Fibroblast of the conjunctiva (primary cell): ENCODE measurements at regions not wholly inside any gene's neighbourhood (a gene's known extent, or its start where the extent isn't known, plus 50 kb on each side); places are given as distances from the start of the nearest gene placed in this dataset.
"Not testable (repeated sequence)": the region's sequence is repeated elsewhere in the genome, so short reads cannot be mapped to it uniquely, and the experiment has no call there.

ENCODE experiments used
- DNase-seq: peaks from one replicate; pipeline ENCODE4 v3.0.0-alpha.2; 2010; ENCODE audit warnings: low read depth

- not testable (repeated sequence) for DNase-seq
Measured at GRCh38 chr10:78096486-78096885, 62.8 kb downstream of the RPS24 start.

GRCh38 chr10:78102593-78102992 lies 68.9 kb downstream of the RPS24 start:
- DNase-seq, result not testable (repeated sequence)

- no peak for DNase-seq
Measured at GRCh38 chr10:78109210-78109609, 75.5 kb downstream of the RPS24 start.

- no peak for DNase-seq
Measured at GRCh38 chr10:78115135-78115853, 81.6 kb downstream of the RPS24 start.

GRCh38 chr10:78116361-78116760 lies 82.7 kb downstream of the RPS24 start:
- DNase-seq, result no peak

- no peak for DNase-seq
Measured at GRCh38 chr10:78118591-78118990, 84.9 kb downstream of the RPS24 start.

- DNase-seq, result no peak
Measured at GRCh38 chr10:78121801-78122200, 88.1 kb downstream of the RPS24 start.

- no peak for DNase-seq
Measured at GRCh38 chr10:78124167-78124566, 90.5 kb downstream of the RPS24 start.

GRCh38 chr10:78129211-78129610 lies 95.5 kb downstream of the RPS24 start:
- DNase-seq, result no peak

- no peak for DNase-seq
Measured at GRCh38 chr10:78130966-78131710, 97.5 kb downstream of the RPS24 start.

GRCh38 chr10:78134773-78135306 lies 101.2 kb downstream of the RPS24 start:
- DNase-seq, result no peak

- no peak for DNase-seq
Measured at GRCh38 chr10:78137147-78137546, 103.5 kb downstream of the RPS24 start.

GRCh38 chr10:78139341-78139740 lies 105.7 kb downstream of the RPS24 start:
- no peak for DNase-seq

- DNase-seq, result no peak
Measured at GRCh38 chr10:78140066-78140630, 106.5 kb downstream of the RPS24 start.

GRCh38 chr10:78143576-78143975 lies 109.9 kb downstream of the RPS24 start:
- DNase-seq, result no peak

- DNase-seq, result no peak
Measured at GRCh38 chr10:78146200-78146599, 112.5 kb downstream of the RPS24 start.

- no peak for DNase-seq
Measured at GRCh38 chr10:78147202-78147601, 113.5 kb downstream of the RPS24 start.

- no peak for DNase-seq
Measured at GRCh38 chr10:78148216-78148960, 114.7 kb downstream of the RPS24 start.

- no peak for DNase-seq
Measured at GRCh38 chr10:78148961-78149612, 115.4 kb downstream of the RPS24 start.

- DNase-seq, result no peak
Measured at GRCh38 chr10:78150756-78151155, 117.1 kb downstream of the RPS24 start.

GRCh38 chr10:78155722-78156121 lies 122.1 kb downstream of the RPS24 start:
- DNase-seq, result no peak

- DNase-seq, result no peak
Measured at GRCh38 chr10:78160591-78160990, 126.9 kb downstream of the RPS24 start.
